Kidney (tissue), 13 donors: ENCODE measurements at regions not wholly inside any gene's neighbourhood (a gene's known extent, or its start where the extent isn't known, plus 50 kb on each side); places are given as distances from the start of the nearest gene placed in this dataset.

Experiments used
- DNase-seq, 5 donors: peaks; one replicate each; pipeline ENCODE4 v3.0.0-alpha.2; 2013 to 2020
- FAIRE-seq: peaks from 2 replicates; lab custom pipeline; 2012; peaks lifted over from hg19 to GRCh38; lab: Jason Lieb, UNC
- H3K27ac ChIP-seq, 2 donors: one replicate each; pipeline ENCODE4 v1.7.0; 2013; ENCODE audit warnings: low read depth in 2 of 2, low read length in 2 of 2, inconsistent platforms in 1 of 2
- H3K27me3 ChIP-seq: one replicate; pipeline ENCODE4 v1.7.1; 2013; ENCODE audit warnings: low read length, inconsistent platforms; ENCODE audit not compliant: control insufficient read depth, insufficient read depth
- H3K36me3 ChIP-seq, 3 donors: one replicate each; pipeline versions ENCODE4 v1.7.0 to v1.7.1; 2013; ENCODE audit warnings: low read length in 3 of 3, control low read depth in 1 of 3, inconsistent platforms in 1 of 3; ENCODE audit not compliant: insufficient read depth in 3 of 3, control insufficient read depth in 2 of 3
- H3K4me1 ChIP-seq, 3 donors: one replicate each; pipeline versions ENCODE4 v1.7.0 to v1.7.1; 2013; ENCODE audit warnings: low read length in 3 of 3, inconsistent platforms in 1 of 3, low read depth in 1 of 3; ENCODE audit not compliant: control insufficient read depth in 2 of 3, insufficient read depth in 2 of 3
- H3K4me3 ChIP-seq, 3 donors: one replicate each; pipeline versions ENCODE4 v1.7.0 to v1.8.1; 2013; ENCODE audit warnings: low read length in 3 of 3, control low read depth in 1 of 3, inconsistent platforms in 1 of 3
- H3K9ac ChIP-seq, 3 donors: one replicate each; pipeline versions ENCODE4 v1.7.0 to v1.7.1; 2013; ENCODE audit warnings: low read length in 3 of 3, control low read depth in 1 of 3, inconsistent platforms in 1 of 3
- H3K9me3 ChIP-seq, 3 donors: one replicate each; pipeline versions ENCODE4 v1.7.0 to v1.7.1; 2013; ENCODE audit warnings: low read length in 3 of 3, control low read depth in 1 of 3, inconsistent platforms in 1 of 3; ENCODE audit not compliant: control insufficient read depth in 2 of 3, insufficient read depth in 1 of 3
- intact Hi-C: fragments of 100-400 bp; cut with DNase I; formaldehyde crosslinking; loops from one replicate; pipeline ENCODE4 v1.11.1; 2022
- TF ChIP-seq, protein P1 (sequence below): IDR thresholded peaks from 3 replicates; pipeline ENCODE4 v1.5.1; 2012; ENCODE audit warnings: mild to moderate bottlenecking, moderate library complexity, borderline replicate concordance; ENCODE audit not compliant: insufficient read depth; ENCODE audit errors: extremely low read depth
- donor health status: control.
- donor health status: control.
- donor health status: control.
- donor health status: control.
- donor health status: control.
- donor health status: DM: yes; HTN: yes; CAD: no.
- donor health status: Normal renal cell carcinoma (clear cell type).

DNA sequence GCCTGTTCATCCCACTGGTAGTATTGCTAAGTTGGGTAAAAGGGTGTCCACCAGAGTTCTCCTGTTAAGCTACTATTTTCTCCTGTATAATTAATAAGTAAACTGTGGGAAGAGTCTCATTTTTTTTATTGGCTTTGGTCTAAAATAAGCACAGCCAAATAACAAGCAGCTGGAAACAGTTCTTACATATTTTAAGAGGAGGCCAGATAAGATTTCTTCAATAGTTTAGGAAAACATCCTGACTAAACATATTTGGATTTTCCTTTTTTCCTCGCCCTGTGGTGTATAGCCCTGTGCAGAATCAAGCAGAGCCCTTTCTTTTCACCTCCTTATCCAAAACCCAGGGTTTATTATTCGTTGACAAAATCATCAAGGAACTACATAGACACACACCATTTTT lies 122.2 kb upstream of the ZNF608 start:
- H3K36me3 ChIP-seq = no peaks in the 10 kb centered on the region
- H3K27me3 ChIP-seq = no peaks in the 10 kb centered on the region
- H3K27ac ChIP-seq = no peak overlapping the region
- intact Hi-C loops = no loop called here
- FAIRE-seq (no peak), DNase-seq (no peak)
- H3K4me1 ChIP-seq = peaks cover 3 to 21% (median 5%) of the 10 kb centered on the region in 3 donors
- no peaks in the 10 kb centered on the region for H3K9me3 ChIP-seq
- no peak overlapping the region for H3K4me3 ChIP-seq
- no peak overlapping the region for H3K9ac ChIP-seq
- TF ChIP-seq, protein P1, sequence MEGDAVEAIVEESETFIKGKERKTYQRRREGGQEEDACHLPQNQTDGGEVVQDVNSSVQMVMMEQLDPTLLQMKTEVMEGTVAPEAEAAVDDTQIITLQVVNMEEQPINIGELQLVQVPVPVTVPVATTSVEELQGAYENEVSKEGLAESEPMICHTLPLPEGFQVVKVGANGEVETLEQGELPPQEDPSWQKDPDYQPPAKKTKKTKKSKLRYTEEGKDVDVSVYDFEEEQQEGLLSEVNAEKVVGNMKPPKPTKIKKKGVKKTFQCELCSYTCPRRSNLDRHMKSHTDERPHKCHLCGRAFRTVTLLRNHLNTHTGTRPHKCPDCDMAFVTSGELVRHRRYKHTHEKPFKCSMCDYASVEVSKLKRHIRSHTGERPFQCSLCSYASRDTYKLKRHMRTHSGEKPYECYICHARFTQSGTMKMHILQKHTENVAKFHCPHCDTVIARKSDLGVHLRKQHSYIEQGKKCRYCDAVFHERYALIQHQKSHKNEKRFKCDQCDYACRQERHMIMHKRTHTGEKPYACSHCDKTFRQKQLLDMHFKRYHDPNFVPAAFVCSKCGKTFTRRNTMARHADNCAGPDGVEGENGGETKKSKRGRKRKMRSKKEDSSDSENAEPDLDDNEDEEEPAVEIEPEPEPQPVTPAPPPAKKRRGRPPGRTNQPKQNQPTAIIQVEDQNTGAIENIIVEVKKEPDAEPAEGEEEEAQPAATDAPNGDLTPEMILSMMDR = no peak

DNA sequence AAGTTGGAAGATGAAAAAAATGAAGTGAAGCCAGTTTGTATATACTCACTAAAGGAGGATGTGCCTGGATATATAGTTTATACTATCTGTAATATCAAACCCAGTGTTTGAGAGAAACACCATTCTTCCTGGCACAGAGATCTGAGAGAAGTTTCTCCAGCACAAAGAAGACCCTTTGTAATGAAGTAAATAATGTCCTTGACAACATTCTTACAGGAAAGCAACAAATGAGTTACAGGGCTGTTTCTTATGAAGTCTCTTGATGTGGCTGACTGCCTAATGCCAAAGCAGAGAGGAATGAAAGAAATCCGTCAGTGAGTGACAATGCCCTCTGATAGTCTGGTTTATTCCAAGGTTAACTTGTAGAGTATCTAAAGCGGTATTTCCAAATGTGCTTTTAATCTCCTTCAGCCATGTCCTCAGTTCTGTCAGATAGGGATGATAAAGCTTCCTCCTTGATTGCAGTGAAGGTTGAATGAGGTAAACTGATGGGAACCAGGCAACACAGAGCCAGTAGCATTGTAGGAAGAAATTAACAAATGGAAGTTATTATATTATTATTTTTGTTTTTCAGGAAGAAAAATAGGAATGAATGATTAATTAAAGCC lies 123.1 kb upstream of the ZNF608 start:
- H3K4me1 ChIP-seq = peaks cover 3 to 21% (median 5%) of the 10 kb centered on the region in 3 donors
- peak overlapping the region in 1 of 2 donors; percentile 36 for H3K27ac ChIP-seq
- H3K36me3 ChIP-seq = no peaks in the 10 kb centered on the region
- intact Hi-C loops = no loop called here
- H3K4me3 ChIP-seq = no peak overlapping the region
- H3K9ac ChIP-seq = no peak overlapping the region
- no peak for DNase-seq
- no peaks in the 10 kb centered on the region for H3K9me3 ChIP-seq
- H3K27me3 ChIP-seq = no peaks in the 10 kb centered on the region
- TF ChIP-seq, protein P1 = no peak
- FAIRE-seq = no peak

DNA sequence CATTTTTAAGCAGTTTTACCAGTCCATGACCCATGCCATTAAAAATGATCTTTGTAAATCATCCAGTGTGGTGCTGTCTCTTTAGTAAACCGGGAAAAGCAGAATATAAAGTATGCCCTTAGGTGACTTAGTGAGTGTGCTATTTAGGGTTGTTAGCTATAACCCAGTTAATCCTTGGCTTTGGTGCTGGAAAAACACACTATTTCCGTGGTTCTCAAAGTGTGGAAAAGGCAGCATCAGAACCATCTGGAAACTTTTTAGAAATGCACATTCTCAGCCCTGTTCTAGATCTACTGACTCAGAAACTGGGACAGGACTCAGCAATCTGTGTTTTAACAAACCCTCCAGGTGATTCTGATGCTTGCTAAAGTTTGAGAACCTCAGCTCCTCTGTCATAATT lies 123.6 kb upstream of the ZNF608 start:
- H3K4me3 ChIP-seq = no peak overlapping the region
- no peaks in the 10 kb centered on the region for H3K27me3 ChIP-seq
- no peaks in the 10 kb centered on the region for H3K36me3 ChIP-seq
- H3K9me3 ChIP-seq = no peaks in the 10 kb centered on the region
- intact Hi-C loops = no loop called here
- FAIRE-seq (no peak), DNase-seq (no peak)
- TF ChIP-seq, protein P1 = no peak
- peaks cover 3 to 21% (median 5%) of the 10 kb centered on the region in 3 donors for H3K4me1 ChIP-seq
- no peak overlapping the region for H3K9ac ChIP-seq
- H3K27ac ChIP-seq = no peak overlapping the region

DNA sequence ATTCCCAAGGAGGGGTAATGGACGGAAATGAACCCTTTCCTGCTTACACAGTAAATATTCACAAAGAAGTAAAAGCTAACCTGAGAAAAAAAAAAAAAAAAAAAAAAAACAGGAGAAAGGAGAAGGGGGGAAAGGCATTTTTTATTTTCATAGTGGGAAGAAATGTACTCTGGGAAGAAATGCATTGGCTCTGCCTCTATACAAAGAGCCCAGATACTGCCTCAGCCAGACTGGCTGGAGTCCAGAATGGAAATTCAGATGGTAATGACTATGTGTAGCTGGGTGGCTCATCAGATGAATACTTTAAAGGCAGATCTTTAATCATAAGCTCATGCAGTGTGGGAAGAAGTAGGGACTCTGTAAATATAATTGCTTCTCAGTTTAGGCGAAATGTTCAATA lies 124.9 kb upstream of the ZNF608 start:
- Histone ChIP-seq H3K9me3 (no peaks in the 10 kb centered on the region), H3K4me1 (peaks cover 2 to 21% (median 5%) of the 10 kb centered on the region in 3 donors), H3K27ac (no peak overlapping the region), H3K4me3 (no peak overlapping the region), H3K9ac (no peak overlapping the region), H3K36me3 (no peaks in the 10 kb centered on the region), H3K27me3 (no peaks in the 10 kb centered on the region)
- TF ChIP-seq, protein P1 = no peak
- DNase-seq (no peak), FAIRE-seq (no peak)
- intact Hi-C loops = no loop called here
